Right cardiac atrium (tissue), 5 donors: ENCODE measurements at regions not wholly inside any gene's neighbourhood (a gene's known extent, or its start where the extent isn't known, plus 50 kb on each side); places are given as distances from the start of the nearest gene placed in this dataset.

ENCODE experiments used
- ATAC-seq, 2 donors: fragments of 200-7000 bp; cut with Tn5 transposase; one replicate each; pipeline versions ENCODE4 v1.8.0 to v1.9.1; 2020; ENCODE audit warnings: moderate library complexity in 2 of 2, mild to moderate bottlenecking in 1 of 2
- DNase-seq, 3 donors: peaks; one replicate each; pipeline ENCODE4 v3.0.0-alpha.2; 2020
- H3K27ac ChIP-seq: one replicate; pipeline ENCODE4 v1.5.1; 2013; ENCODE audit warnings: mild to moderate bottlenecking, low read length, control low read depth, moderate library complexity
- H3K27me3 ChIP-seq: one replicate; pipeline ENCODE4 v1.6.1; 2013; ENCODE audit not compliant: control insufficient read depth, insufficient read depth
- H3K4me1 ChIP-seq: one replicate; pipeline ENCODE4 v1.6.1; 2013; ENCODE audit warnings: low read length; ENCODE audit not compliant: control insufficient read depth, insufficient read depth
- H3K4me3 ChIP-seq: one replicate; pipeline ENCODE4 v1.5.1; 2013; ENCODE audit warnings: low read length, control low read depth
- H3K9me3 ChIP-seq: one replicate; pipeline ENCODE4 v1.6.1; 2013; ENCODE audit warnings: low read length; ENCODE audit not compliant: control insufficient read depth
- WGBS: extraction: QIAGEN DNeasy Blood & Tissue Kit; methylation state at CpG from one replicate; pipeline ENCODE4 v1.1.7; 2013; 5-methylcytosine and 5-hydroxymethylcytosine counted together
- intact Hi-C, 4 donors: fragments of 100-400 bp; cut with DNase I; formaldehyde crosslinking; loops; one replicate each; pipeline versions ENCODE4 v1.11.0 to v1.14.0; 2022 to 2023
- donor health status: healthy with polysubstance abuse.
- donor health status: DM: no; HTN: yes; CAD: no.
- donor health status: DM: no; HTN: no; CAD: no.
- donor health status: DM: no; HTN: yes; CAD: no; lungs with severe emphysema.
- donor health status: DM: yes; HTN: yes; CAD: no.

GRCh38 chr21:39065917-39066316 is 117.3 kb downstream of the PSMG1 start:
- no peak for ATAC-seq
- H3K27me3 ChIP-seq = no peaks in the 10 kb centered on the region
- no peak overlapping the region for H3K27ac ChIP-seq
- peaks cover 4% of the 10 kb centered on the region for H3K4me1 ChIP-seq
- intact Hi-C loops = loop anchor here in 1 of 4 donors (5.0 to 10.0 kb wide), 2 partner anchors 61 to 259 kb away; partner anchors contain the start of gene ETS2
- no peak for DNase-seq
- no peaks in the 10 kb centered on the region for H3K9me3 ChIP-seq
- H3K4me3 ChIP-seq = no peak overlapping the region
- WGBS = 80% methylated on average over 2 of the region's 2 CpGs

GRCh38 chr21:39064325-39065012 is 118.8 kb downstream of the PSMG1 start:
- H3K9me3 ChIP-seq = no peaks in the 10 kb centered on the region
- H3K27ac ChIP-seq = no peak overlapping the region
- DNase-seq = no peak
- ATAC-seq = no peak
- no peaks in the 10 kb centered on the region for H3K27me3 ChIP-seq
- peaks cover 4% of the 10 kb centered on the region for H3K4me1 ChIP-seq
- no peak overlapping the region for H3K4me3 ChIP-seq
- intact Hi-C loops = loop anchor here in 1 of 4 donors (5.0 to 10.0 kb wide), 2 partner anchors 60 to 257 kb away; partner anchors contain the start of gene ETS2
- 97% methylated on average over 5 of the region's 5 CpGs for WGBS

GRCh38 chr21:39063517-39063916 is 119.7 kb downstream of the PSMG1 start:
- Histone ChIP-seq H3K27me3 (no peaks in the 10 kb centered on the region), H3K9me3 (no peaks in the 10 kb centered on the region), H3K27ac (no peak overlapping the region), H3K4me3 (no peak overlapping the region), H3K4me1 (peaks cover 4% of the 10 kb centered on the region)
- ATAC-seq = no peak
- no peak for DNase-seq
- intact Hi-C loops = loop anchor here in 1 of 4 donors (10.0 kb wide), 1 partner anchor 59 kb away; no protein-coding TSS in a partner anchor

- DNase-seq (no peak), ATAC-seq (no peak)
- Histone ChIP-seq H3K4me3 (no peak overlapping the region), H3K4me1 (peaks cover 2% of the 10 kb centered on the region), H3K27ac (no peak overlapping the region), H3K9me3 (no peaks in the 10 kb centered on the region), H3K27me3 (no peaks in the 10 kb centered on the region)
- intact Hi-C loops = loop anchor here in 1 of 4 donors (10.0 kb wide), 1 partner anchor 57 kb away; no protein-coding TSS in a partner anchor
- WGBS = 97% methylated on average over 9 of the region's 9 CpGs
These were observed 121.1 kb downstream of the PSMG1 start for GRCh38 chr21:39062196-39062595.

- H3K9me3 ChIP-seq = no peaks in the 10 kb centered on the region
- ATAC-seq (peak in 1 of 2 donors; percentile 13), DNase-seq (no peak)
- H3K4me3 ChIP-seq = no peak overlapping the region
- H3K4me1 ChIP-seq = peaks cover under 1% of the 10 kb centered on the region
- 97% methylated on average over 10 of the region's 10 CpGs for WGBS
- intact Hi-C loops = loop anchor here in 1 of 4 donors (10.0 kb wide), 1 partner anchor 57 kb away; no protein-coding TSS in a partner anchor
- no peak overlapping the region for H3K27ac ChIP-seq
- no peaks in the 10 kb centered on the region for H3K27me3 ChIP-seq
These were observed 121.5 kb downstream of the PSMG1 start for GRCh38 chr21:39061766-39062165.

GRCh38 chr21:39060485-39061083 is 122.7 kb downstream of the PSMG1 start:
- H3K4me3 ChIP-seq = no peak overlapping the region
- intact Hi-C loops = loop anchor here in 1 of 4 donors (10.0 kb wide), 1 partner anchor 56 kb away; no protein-coding TSS in a partner anchor
- ATAC-seq = no peak
- no peaks in the 10 kb centered on the region for H3K9me3 ChIP-seq
- H3K27me3 ChIP-seq = no peaks in the 10 kb centered on the region
- H3K4me1 ChIP-seq = no peaks in the 10 kb centered on the region
- no peak overlapping the region for H3K27ac ChIP-seq
- WGBS = 94% methylated on average over 9 of the region's 9 CpGs
- no peak for DNase-seq

GRCh38 chr21:39057121-39057520 is 126.1 kb downstream of the PSMG1 start:
- Histone ChIP-seq H3K4me1 (peaks cover 2% of the 10 kb centered on the region), H3K9me3 (no peaks in the 10 kb centered on the region), H3K27me3 (no peaks in the 10 kb centered on the region), H3K4me3 (no peak overlapping the region), H3K27ac (no peak overlapping the region)
- intact Hi-C loops = no loop called here
- DNase-seq (no peak), ATAC-seq (no peak)
- 84% methylated on average over 2 of the region's 2 CpGs for WGBS

GRCh38 chr21:39056636-39057035 is 126.6 kb downstream of the PSMG1 start:
- DNase-seq (no peak), ATAC-seq (no peak)
- Histone ChIP-seq H3K9me3 (no peaks in the 10 kb centered on the region), H3K4me3 (no peak overlapping the region), H3K27ac (no peak overlapping the region), H3K27me3 (no peaks in the 10 kb centered on the region), H3K4me1 (peaks cover 3% of the 10 kb centered on the region)
- WGBS = 76% methylated on average over 2 of the region's 2 CpGs
- intact Hi-C loops = no loop called here

GRCh38 chr21:39055167-39055767 is 128.0 kb downstream of the PSMG1 start:
- 55% methylated on average over 6 of the region's 6 CpGs for WGBS
- Histone ChIP-seq H3K27me3 (no peaks in the 10 kb centered on the region), H3K27ac (peak overlapping the region; percentile 3), H3K4me1 (peaks cover 12% of the 10 kb centered on the region), H3K4me3 (no peak overlapping the region), H3K9me3 (no peaks in the 10 kb centered on the region)
- DNase-seq = no peak
- intact Hi-C loops = no loop called here
- peak in 1 of 2 donors; percentile 74 for ATAC-seq

GRCh38 chr21:39054066-39054465 is 129.2 kb downstream of the PSMG1 start:
- intact Hi-C loops = no loop called here
- WGBS = 89% methylated on average over 4 of the region's 4 CpGs
- Histone ChIP-seq H3K4me3 (no peak overlapping the region), H3K27me3 (no peaks in the 10 kb centered on the region), H3K9me3 (no peaks in the 10 kb centered on the region), H3K4me1 (peaks cover 12% of the 10 kb centered on the region), H3K27ac (peak overlapping the region; percentile 1)
- no peak for DNase-seq
- no peak for ATAC-seq

GRCh38 chr21:39053126-39053525 is 130.1 kb downstream of the PSMG1 start:
- intact Hi-C loops = no loop called here
- Histone ChIP-seq H3K27ac (no peak overlapping the region), H3K27me3 (no peaks in the 10 kb centered on the region), H3K9me3 (no peaks in the 10 kb centered on the region), H3K4me3 (no peak overlapping the region), H3K4me1 (peaks cover 12% of the 10 kb centered on the region)
- WGBS = 91% methylated on average over 11 of the region's 11 CpGs
- ATAC-seq = no peak
- DNase-seq = no peak
